Prostate gland (tissue), 2 donors: ENCODE measurements at regions not wholly inside any gene's neighbourhood (a gene's known extent, or its start where the extent isn't known, plus 50 kb on each side); places are given as distances from the start of the nearest gene placed in this dataset.

ENCODE experiments used
- DNase-seq: peaks from one replicate; pipeline ENCODE4 v3.0.0-alpha.2; 2019; ENCODE audit warnings: low spot score
- H3K27ac ChIP-seq, 2 donors: fragments of 200-600 bp; sonication (generic); 2 replicates each; pipeline ENCODE4 v1.5.1; 2017 to 2019
- H3K27me3 ChIP-seq: fragments of 200-600 bp; sonication (generic); replicated peaks from 2 replicates; pipeline ENCODE4 v1.5.1; 2019; ENCODE audit not compliant: insufficient read depth
- H3K36me3 ChIP-seq, 2 donors: fragments of 200-600 bp; sonication (generic); 1 replicate in 1 of 2; 2 replicates in 1 of 2; pipeline versions ENCODE4 v1.5.1 to v1.8.1; 2017 to 2019
- H3K4me1 ChIP-seq: fragments of 200-600 bp; sonication (generic); replicated peaks from 2 replicates; pipeline ENCODE4 v1.5.1; 2019
- H3K4me3 ChIP-seq, 2 donors: fragments of 200-600 bp; sonication (generic); 2 replicates each; pipeline ENCODE4 v1.5.1; 2017 to 2019
- H3K9me3 ChIP-seq: fragments of 200-600 bp; sonication (generic); 2 replicates; pipeline ENCODE4 v1.5.1; 2017
- CTCF ChIP-seq, 4 experiments: fragments of 200-600 bp in 2 of 4; fragments of 450-650 bp in 2 of 4; sonication (generic) in 2 of 4; IDR thresholded peaks; 1 replicate in 3 of 4; 2 replicates in 1 of 4; pipeline ENCODE4 v1.5.1; 2016 to 2019; ENCODE audit warnings: antibody characterized with exemption in 4 of 4, mild to moderate bottlenecking in 2 of 4, moderate library complexity in 2 of 4
- POLR2A ChIP-seq: fragments of 450-650 bp; IDR thresholded peaks from one replicate; pipeline ENCODE4 v1.6.1; 2016; ENCODE audit warnings: antibody characterized with exemption, mild to moderate bottlenecking
- POLR2AphosphoS5 ChIP-seq: sonication (generic); formaldehyde crosslinking; IDR thresholded peaks from one replicate; pipeline ENCODE4 v1.6.1; 2017; ENCODE audit warnings: antibody characterized with exemption
- WGBS: methylation state at CpG from one replicate; pipeline ENCODE4 v1.1.5; 2018; 5-methylcytosine and 5-hydroxymethylcytosine counted together
- intact Hi-C: fragments of 100-400 bp; cut with DNase I; formaldehyde crosslinking; loops from one replicate; pipeline ENCODE4 v1.14.2; 2022

GRCh38 chr4:20337261-20337664, 85.6 kb downstream of the SLIT2 start:
- Histone ChIP-seq H3K4me3 (no peak overlapping the region), H3K36me3 (no peaks in the 10 kb centered on the region), H3K9me3 (no peaks in the 10 kb centered on the region), H3K4me1 (no peaks in the 10 kb centered on the region), H3K27me3 (no peaks in the 10 kb centered on the region), H3K27ac (no peak overlapping the region)
- intact Hi-C loops, result no loop called here
- DNase-seq, result no peak
- WGBS, result 52% methylated on average over 1 of the region's 1 CpG
- no peak for TF ChIP-seq POLR2AphosphoS5
- TF ChIP-seq CTCF (IDR thresholded peaks at IDR 0.05), result no peak
- no peak for TF ChIP-seq POLR2A

GRCh38 chr4:20338841-20339240, 87.1 kb downstream of the SLIT2 start:
- Histone ChIP-seq H3K36me3 (no peaks in the 10 kb centered on the region), H3K4me1 (no peaks in the 10 kb centered on the region), H3K9me3 (no peaks in the 10 kb centered on the region), H3K4me3 (no peak overlapping the region), H3K27me3 (no peaks in the 10 kb centered on the region), H3K27ac (no peak overlapping the region)
- no peak for DNase-seq
- intact Hi-C loops, result no loop called here
- 92% methylated on average over 2 of the region's 2 CpGs for WGBS
- TF ChIP-seq CTCF (IDR thresholded peaks at IDR 0.05) (no peak), POLR2AphosphoS5 (no peak), POLR2A (no peak)

GRCh38 chr4:20341134-20341738, 89.5 kb downstream of the SLIT2 start:
- TF ChIP-seq POLR2A (no peak), POLR2AphosphoS5 (no peak), CTCF (IDR thresholded peaks at IDR 0.05) (no peak)
- H3K9me3 ChIP-seq, result no peaks in the 10 kb centered on the region
- intact Hi-C loops, result no loop called here

GRCh38 chr4:20347531-20347930, 95.8 kb downstream of the SLIT2 start:
- Histone ChIP-seq H3K4me3 (no peak overlapping the region), H3K9me3 (no peaks in the 10 kb centered on the region), H3K27me3 (no peaks in the 10 kb centered on the region), H3K36me3 (no peaks in the 10 kb centered on the region), H3K27ac (no peak overlapping the region), H3K4me1 (no peaks in the 10 kb centered on the region)
- TF ChIP-seq CTCF (IDR thresholded peaks at IDR 0.05) (no peak), POLR2A (no peak), POLR2AphosphoS5 (no peak)
- 83% methylated on average over 2 of the region's 2 CpGs for WGBS
- intact Hi-C loops, result no loop called here
- no peak for DNase-seq

More at GRCh38 chr4:20341134-20341738, 89.5 kb downstream of the SLIT2 start:
- Histone ChIP-seq H3K4me3 (no peak overlapping the region), H3K36me3 (no peaks in the 10 kb centered on the region), H3K27me3 (no peaks in the 10 kb centered on the region), H3K27ac (no peak overlapping the region), H3K4me1 (no peaks in the 10 kb centered on the region)
- WGBS, result 81% methylated on average over 5 of the region's 5 CpGs
- DNase-seq, result no peak

GRCh38 chr4:20348411-20348810, 96.7 kb downstream of the SLIT2 start:
- Histone ChIP-seq H3K27ac (no peak overlapping the region), H3K9me3 (no peaks in the 10 kb centered on the region), H3K4me3 (no peak overlapping the region), H3K36me3 (no peaks in the 10 kb centered on the region), H3K4me1 (no peaks in the 10 kb centered on the region), H3K27me3 (no peaks in the 10 kb centered on the region)
- intact Hi-C loops, result no loop called here
- DNase-seq, result no peak
- TF ChIP-seq POLR2AphosphoS5 (no peak), CTCF (IDR thresholded peaks at IDR 0.05) (no peak), POLR2A (no peak)
- WGBS, result 81% methylated on average over 6 of the region's 6 CpGs
